Activated T-cell treated with anti-CD3 and anti-CD28 coated beads, Interleukin-2, amount 50 U/mL, for 4 hours (primary cell): ENCODE measurements at regions not wholly inside any gene's neighbourhood (a gene's known extent, or its start where the extent isn't known, plus 50 kb on each side); places are given as distances from the start of the nearest gene placed in this dataset.

Source experiments
- ATAC-seq, 2 donors: fragments of 200-7000 bp; cut with Tn5 transposase; one replicate each; pipeline ENCODE4 v1.10.0; 2021
- DNase-seq: peaks from one replicate; pipeline ENCODE4 v3.0.0-alpha.2; 2020
- H3K27me3 Mint-ChIP-seq: one replicate; pipeline ENCODE4 v1.8.0; 2021; ENCODE audit warnings: low read depth, mixed read lengths
- H3K36me3 Mint-ChIP-seq: one replicate; pipeline ENCODE4 v1.8.0; 2022; ENCODE audit warnings: mixed read lengths; ENCODE audit not compliant: insufficient read depth
- H3K4me1 Mint-ChIP-seq: one replicate; pipeline ENCODE4 v1.8.0; 2021; ENCODE audit warnings: low read depth, mixed read lengths
- H3K4me3 Mint-ChIP-seq: one replicate; pipeline ENCODE4 v1.8.0; 2021; ENCODE audit warnings: mild to moderate bottlenecking, moderate library complexity, mixed read lengths
- H3K9me3 Mint-ChIP-seq: one replicate; pipeline ENCODE4 v1.8.0; 2021; ENCODE audit warnings: mixed read lengths

GRCh38 chr20:17107127-17107526 is 119.7 kb upstream of the PCSK2 start:
- DNase-seq: no peak
- no peaks in the 10 kb centered on the region for H3K36me3 Mint-ChIP-seq
- no peaks in the 10 kb centered on the region for H3K4me1 Mint-ChIP-seq
- no peaks in the 10 kb centered on the region for H3K27me3 Mint-ChIP-seq
- no peaks in the 10 kb centered on the region for H3K9me3 Mint-ChIP-seq
- ATAC-seq: no peak
- no peak overlapping the region for H3K4me3 Mint-ChIP-seq

- Mint-ChIP-seq H3K36me3 (no peaks in the 10 kb centered on the region), H3K4me1 (no peaks in the 10 kb centered on the region), H3K27me3 (no peaks in the 10 kb centered on the region), H3K4me3 (no peak overlapping the region), H3K9me3 (no peaks in the 10 kb centered on the region)
- no peak for ATAC-seq
- DNase-seq: no peak
Observed at GRCh38 chr20:17108896-17109295, 117.9 kb upstream of the PCSK2 start.

- Mint-ChIP-seq H3K4me3 (no peak overlapping the region), H3K36me3 (no peaks in the 10 kb centered on the region), H3K4me1 (no peaks in the 10 kb centered on the region), H3K9me3 (no peaks in the 10 kb centered on the region), H3K27me3 (no peaks in the 10 kb centered on the region)
- ATAC-seq (no peak), DNase-seq (no peak)
Observed at GRCh38 chr20:17109307-17109706, 117.5 kb upstream of the PCSK2 start.

GRCh38 chr20:17128206-17128605 is 98.6 kb upstream of the PCSK2 start:
- H3K4me3 Mint-ChIP-seq: no peak overlapping the region
- H3K4me1 Mint-ChIP-seq: no peaks in the 10 kb centered on the region
- ATAC-seq (no peak), DNase-seq (no peak)
- H3K9me3 Mint-ChIP-seq: no peaks in the 10 kb centered on the region
- H3K27me3 Mint-ChIP-seq: no peaks in the 10 kb centered on the region
- no peaks in the 10 kb centered on the region for H3K36me3 Mint-ChIP-seq

- ATAC-seq (no peak), DNase-seq (no peak)
- H3K9me3 Mint-ChIP-seq: no peaks in the 10 kb centered on the region
- H3K36me3 Mint-ChIP-seq: no peaks in the 10 kb centered on the region
- no peaks in the 10 kb centered on the region for H3K27me3 Mint-ChIP-seq
- no peak overlapping the region for H3K4me3 Mint-ChIP-seq
- no peaks in the 10 kb centered on the region for H3K4me1 Mint-ChIP-seq
Observed at GRCh38 chr20:17129089-17129488, 97.8 kb upstream of the PCSK2 start.

- Mint-ChIP-seq H3K4me1 (no peaks in the 10 kb centered on the region), H3K4me3 (no peak overlapping the region), H3K36me3 (no peaks in the 10 kb centered on the region), H3K27me3 (no peaks in the 10 kb centered on the region), H3K9me3 (no peaks in the 10 kb centered on the region)
- DNase-seq (no peak), ATAC-seq (no peak)
Observed at GRCh38 chr20:17137692-17138091, 89.1 kb upstream of the PCSK2 start.

GRCh38 chr20:17138237-17138636 is 88.6 kb upstream of the PCSK2 start:
- no peak for DNase-seq
- H3K36me3 Mint-ChIP-seq: no peaks in the 10 kb centered on the region
- no peak for ATAC-seq
- no peaks in the 10 kb centered on the region for H3K27me3 Mint-ChIP-seq
- H3K4me3 Mint-ChIP-seq: no peak overlapping the region
- no peaks in the 10 kb centered on the region for H3K9me3 Mint-ChIP-seq
- H3K4me1 Mint-ChIP-seq: no peaks in the 10 kb centered on the region

GRCh38 chr20:17140894-17141293 is 85.9 kb upstream of the PCSK2 start:
- H3K27me3 Mint-ChIP-seq: no peaks in the 10 kb centered on the region
- no peaks in the 10 kb centered on the region for H3K9me3 Mint-ChIP-seq
- ATAC-seq: no peak
- no peaks in the 10 kb centered on the region for H3K4me1 Mint-ChIP-seq
- DNase-seq: no peak
- no peaks in the 10 kb centered on the region for H3K36me3 Mint-ChIP-seq
- no peak overlapping the region for H3K4me3 Mint-ChIP-seq

GRCh38 chr20:17141568-17141967 is 85.3 kb upstream of the PCSK2 start:
- Mint-ChIP-seq H3K9me3 (no peaks in the 10 kb centered on the region), H3K27me3 (no peaks in the 10 kb centered on the region), H3K36me3 (no peaks in the 10 kb centered on the region), H3K4me1 (no peaks in the 10 kb centered on the region), H3K4me3 (no peak overlapping the region)
- ATAC-seq (no peak), DNase-seq (no peak)

- DNase-seq (no peak), ATAC-seq (no peak)
- Mint-ChIP-seq H3K4me1 (no peaks in the 10 kb centered on the region), H3K36me3 (no peaks in the 10 kb centered on the region), H3K27me3 (no peaks in the 10 kb centered on the region), H3K9me3 (no peaks in the 10 kb centered on the region), H3K4me3 (no peak overlapping the region)
Observed at GRCh38 chr20:17142666-17143065, 84.2 kb upstream of the PCSK2 start.

- Mint-ChIP-seq H3K9me3 (peaks cover 7% of the 10 kb centered on the region), H3K4me3 (no peak overlapping the region), H3K36me3 (no peaks in the 10 kb centered on the region), H3K27me3 (no peaks in the 10 kb centered on the region), H3K4me1 (no peaks in the 10 kb centered on the region)
- ATAC-seq (no peak), DNase-seq (no peak)
Observed at GRCh38 chr20:17150858-17151257, 76.0 kb upstream of the PCSK2 start.

- Mint-ChIP-seq H3K36me3 (no peaks in the 10 kb centered on the region), H3K4me3 (no peak overlapping the region), H3K9me3 (peaks cover 5% of the 10 kb centered on the region), H3K27me3 (no peaks in the 10 kb centered on the region), H3K4me1 (no peaks in the 10 kb centered on the region)
- no peak for DNase-seq
- ATAC-seq: no peak
Observed at GRCh38 chr20:17155401-17155800, 71.4 kb upstream of the PCSK2 start.

- no peaks in the 10 kb centered on the region for H3K36me3 Mint-ChIP-seq
- H3K4me3 Mint-ChIP-seq: no peak overlapping the region
- H3K4me1 Mint-ChIP-seq: no peaks in the 10 kb centered on the region
- H3K27me3 Mint-ChIP-seq: no peaks in the 10 kb centered on the region
- ATAC-seq (no peak), DNase-seq (no peak)
- peaks cover 5% of the 10 kb centered on the region for H3K9me3 Mint-ChIP-seq
Observed at GRCh38 chr20:17158701-17159100, 68.1 kb upstream of the PCSK2 start.

- Mint-ChIP-seq H3K4me1 (no peaks in the 10 kb centered on the region), H3K27me3 (no peaks in the 10 kb centered on the region), H3K4me3 (no peak overlapping the region), H3K36me3 (no peaks in the 10 kb centered on the region), H3K9me3 (no peaks in the 10 kb centered on the region)
- no peak for DNase-seq
- ATAC-seq: no peak
Observed at GRCh38 chr20:17161673-17162481, 65.0 kb upstream of the PCSK2 start.

GRCh38 chr20:17168026-17168612 is 58.7 kb upstream of the PCSK2 start:
- ATAC-seq: no peak
- no peaks in the 10 kb centered on the region for H3K36me3 Mint-ChIP-seq
- no peak overlapping the region for H3K4me3 Mint-ChIP-seq
- DNase-seq: no peak
- no peaks in the 10 kb centered on the region for H3K9me3 Mint-ChIP-seq
- no peaks in the 10 kb centered on the region for H3K27me3 Mint-ChIP-seq
- H3K4me1 Mint-ChIP-seq: no peaks in the 10 kb centered on the region
